ENCODE measurements at regions not wholly inside any gene's neighbourhood (a gene's known extent, or its start where the extent isn't known, plus 50 kb on each side); places are given as distances from the start of the nearest gene placed in this dataset.

GRCh38 chr1:213714645-213715044, 273.1 kb upstream of the PROX1 start:
- Histone ChIP-seq H3K4me2 (no peak overlapping the region), H3K9me2 (replicated peaks; ENCODE audit: insufficient read depth) (no peaks in the 10 kb centered on the region), H3K79me2 (no peaks in the 10 kb centered on the region), H3K9me3 (ENCODE audit: low read depth) (no peaks in the 10 kb centered on the region), H3K36me3 (replicated peaks; ENCODE audit: insufficient read depth, low read depth) (no peaks in the 10 kb centered on the region), H3K4me1 (ENCODE audit: insufficient read depth) (no peaks in the 10 kb centered on the region), H2AFZ (no peak overlapping the region), H3K27me3 (no peaks in the 10 kb centered on the region), H3K27ac (no peak overlapping the region), H4K20me1 (ENCODE audit: insufficient read depth, poor library complexity, severe bottlenecking) (no peaks in the 10 kb centered on the region), H3K4me3 (no peak overlapping the region)
- 54% methylated on average over 4 of the region's 4 CpGs for WGBS (ENCODE audit: low lambda C conversion rate, missing lambda C conversion rate)
- TF ChIP-seq, protein P1, sequence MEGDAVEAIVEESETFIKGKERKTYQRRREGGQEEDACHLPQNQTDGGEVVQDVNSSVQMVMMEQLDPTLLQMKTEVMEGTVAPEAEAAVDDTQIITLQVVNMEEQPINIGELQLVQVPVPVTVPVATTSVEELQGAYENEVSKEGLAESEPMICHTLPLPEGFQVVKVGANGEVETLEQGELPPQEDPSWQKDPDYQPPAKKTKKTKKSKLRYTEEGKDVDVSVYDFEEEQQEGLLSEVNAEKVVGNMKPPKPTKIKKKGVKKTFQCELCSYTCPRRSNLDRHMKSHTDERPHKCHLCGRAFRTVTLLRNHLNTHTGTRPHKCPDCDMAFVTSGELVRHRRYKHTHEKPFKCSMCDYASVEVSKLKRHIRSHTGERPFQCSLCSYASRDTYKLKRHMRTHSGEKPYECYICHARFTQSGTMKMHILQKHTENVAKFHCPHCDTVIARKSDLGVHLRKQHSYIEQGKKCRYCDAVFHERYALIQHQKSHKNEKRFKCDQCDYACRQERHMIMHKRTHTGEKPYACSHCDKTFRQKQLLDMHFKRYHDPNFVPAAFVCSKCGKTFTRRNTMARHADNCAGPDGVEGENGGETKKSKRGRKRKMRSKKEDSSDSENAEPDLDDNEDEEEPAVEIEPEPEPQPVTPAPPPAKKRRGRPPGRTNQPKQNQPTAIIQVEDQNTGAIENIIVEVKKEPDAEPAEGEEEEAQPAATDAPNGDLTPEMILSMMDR (IDR thresholded peaks at IDR 0.05; ENCODE audit: poor library complexity) = no peak
- TF ChIP-seq EZH2 (IDR thresholded peaks at IDR 0.05; ENCODE audit: borderline replicate concordance) (no peak), EZH2phosphoT487 (IDR thresholded peaks at IDR 0.05; ENCODE audit: low read depth, severe bottlenecking, unreplicated experiment) (no peak)
- DNase-seq (ENCODE audit: low spot score) = no peak

- WGBS (ENCODE audit: low lambda C conversion rate, missing lambda C conversion rate) = 88% methylated on average over 1 of the region's 1 CpG
- DNase-seq (ENCODE audit: low spot score) = no peak
- Histone ChIP-seq H2AFZ (no peak overlapping the region), H3K9me3 (ENCODE audit: low read depth) (no peaks in the 10 kb centered on the region), H3K27ac (no peak overlapping the region), H3K79me2 (no peaks in the 10 kb centered on the region), H3K9me2 (replicated peaks; ENCODE audit: insufficient read depth) (no peaks in the 10 kb centered on the region), H4K20me1 (ENCODE audit: insufficient read depth, poor library complexity, severe bottlenecking) (no peaks in the 10 kb centered on the region), H3K27me3 (no peaks in the 10 kb centered on the region), H3K36me3 (replicated peaks; ENCODE audit: insufficient read depth, low read depth) (no peaks in the 10 kb centered on the region), H3K4me3 (no peak overlapping the region), H3K4me1 (ENCODE audit: insufficient read depth) (no peaks in the 10 kb centered on the region), H3K4me2 (no peak overlapping the region)
- no peak for TF ChIP-seq EZH2 (IDR thresholded peaks at IDR 0.05; ENCODE audit: borderline replicate concordance)
- no peak for TF ChIP-seq EZH2phosphoT487 (IDR thresholded peaks at IDR 0.05; ENCODE audit: low read depth, severe bottlenecking, unreplicated experiment)
- TF ChIP-seq, protein P1 (IDR thresholded peaks at IDR 0.05; ENCODE audit: poor library complexity) = no peak
Measured at GRCh38 chr1:213715182-213715581, 272.6 kb upstream of the PROX1 start.

DNA sequence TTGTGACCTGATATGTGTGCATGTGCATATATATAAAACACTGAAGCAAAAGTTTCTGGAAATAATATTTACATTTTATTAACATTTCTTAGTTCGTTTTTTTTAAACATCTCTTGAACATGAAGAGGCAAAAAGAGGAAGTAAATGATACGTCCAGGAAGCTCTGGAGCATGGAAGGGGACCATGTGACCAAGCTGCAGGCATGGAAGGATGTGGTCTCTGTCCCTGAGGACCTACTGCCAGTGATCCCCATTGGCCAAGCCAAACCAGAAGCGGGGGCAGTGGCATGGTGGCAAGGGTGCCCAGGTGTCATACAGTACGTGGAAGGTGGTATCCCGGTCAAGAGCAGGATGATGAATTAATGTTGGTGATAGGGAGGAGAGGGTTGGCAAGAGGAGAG, 268.3 kb upstream of the PROX1 start:
- WGBS (ENCODE audit: low lambda C conversion rate, missing lambda C conversion rate) = 73% methylated on average over 5 of the region's 5 CpGs
- TF ChIP-seq, protein P1 (IDR thresholded peaks at IDR 0.05; ENCODE audit: poor library complexity) = no peak
- TF ChIP-seq EZH2 (IDR thresholded peaks at IDR 0.05; ENCODE audit: borderline replicate concordance) (no peak), EZH2phosphoT487 (IDR thresholded peaks at IDR 0.05; ENCODE audit: low read depth, severe bottlenecking, unreplicated experiment) (no peak)
- H3K27me3 ChIP-seq = no peaks in the 10 kb centered on the region
- H4K20me1 ChIP-seq (ENCODE audit: insufficient read depth, poor library complexity, severe bottlenecking) = no peaks in the 10 kb centered on the region
- H3K9me3 ChIP-seq (ENCODE audit: low read depth) = no peaks in the 10 kb centered on the region
- H3K27ac ChIP-seq = no peak overlapping the region
- H3K4me1 ChIP-seq (ENCODE audit: insufficient read depth) = peaks cover under 1% of the 10 kb centered on the region
- no peak overlapping the region for H2AFZ ChIP-seq
- H3K9me2 ChIP-seq (replicated peaks; ENCODE audit: insufficient read depth) = no peaks in the 10 kb centered on the region
- no peak overlapping the region for H3K4me2 ChIP-seq
- H3K79me2 ChIP-seq = no peaks in the 10 kb centered on the region
- H3K4me3 ChIP-seq = no peak overlapping the region
- DNase-seq (ENCODE audit: low spot score) = no peak
- H3K36me3 ChIP-seq (replicated peaks; ENCODE audit: insufficient read depth, low read depth) = no peaks in the 10 kb centered on the region

- WGBS (ENCODE audit: low lambda C conversion rate, missing lambda C conversion rate) = 51% methylated on average over 5 of the region's 5 CpGs
- Histone ChIP-seq H3K4me1 (ENCODE audit: insufficient read depth) (peaks cover 4% of the 10 kb centered on the region), H3K9me3 (ENCODE audit: low read depth) (no peaks in the 10 kb centered on the region), H3K27me3 (no peaks in the 10 kb centered on the region), H2AFZ (no peak overlapping the region), H3K9me2 (replicated peaks; ENCODE audit: insufficient read depth) (no peaks in the 10 kb centered on the region), H3K79me2 (no peaks in the 10 kb centered on the region), H3K36me3 (replicated peaks; ENCODE audit: insufficient read depth, low read depth) (no peaks in the 10 kb centered on the region), H3K4me3 (no peak overlapping the region), H4K20me1 (ENCODE audit: insufficient read depth, poor library complexity, severe bottlenecking) (no peaks in the 10 kb centered on the region), H3K27ac (no peak overlapping the region), H3K4me2 (no peak overlapping the region)
- DNase-seq (ENCODE audit: low spot score) = no peak
- TF ChIP-seq EZH2phosphoT487 (IDR thresholded peaks at IDR 0.05; ENCODE audit: low read depth, severe bottlenecking, unreplicated experiment) (no peak), EZH2 (IDR thresholded peaks at IDR 0.05; ENCODE audit: borderline replicate concordance) (no peak)
- TF ChIP-seq, protein P1 (IDR thresholded peaks at IDR 0.05; ENCODE audit: poor library complexity) = no peak
Measured at GRCh38 chr1:213720032-213720431, 267.7 kb upstream of the PROX1 start.

Measured in hepatocyte (in vitro differentiated cells).